ENCODE measurements at regions not wholly inside any gene's neighbourhood (a gene's known extent, or its start where the extent isn't known, plus 50 kb on each side); places are given as distances from the start of the nearest gene placed in this dataset.

GRCh38 chr21:28779914-28780313 lies 212.8 kb downstream of the LTN1 start:
- TF ChIP-seq CTCF (conservative IDR thresholded peaks at IDR 0.05 in 1 of 2, IDR thresholded peaks at IDR 0.05 in 1 of 2; ENCODE audit: extremely low read depth in 1 of 2, insufficient read depth in 1 of 2, low read depth in 1 of 2, low read length in 2 of 2) (no peak), EZH2 (IDR thresholded peaks at IDR 0.05; ENCODE audit: borderline replicate concordance, low read length) (no peak)
